ENCODE measurements at regions not wholly inside any gene's neighbourhood (a gene's known extent, or its start where the extent isn't known, plus 50 kb on each side); places are given as distances from the start of the nearest gene placed in this dataset.

DNA sequence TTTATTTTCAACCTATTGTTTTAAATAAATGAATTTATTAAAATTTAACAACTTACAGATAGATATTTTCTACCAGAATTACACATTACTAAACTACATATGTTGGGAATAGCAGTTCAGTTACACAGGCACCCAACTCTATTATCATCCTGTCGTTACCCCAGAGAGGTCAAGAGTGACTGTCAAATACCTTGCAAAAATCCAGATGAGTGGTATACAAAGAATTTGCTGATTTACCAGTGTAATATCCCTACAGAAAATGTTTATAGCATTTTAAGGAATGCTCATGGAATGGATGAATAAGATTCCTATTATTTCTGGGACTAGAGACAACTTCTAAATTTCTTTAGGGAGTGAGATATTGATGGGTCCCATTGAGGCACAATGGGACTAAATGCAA, 300.7 kb upstream of the RGS18 start:
- TF ChIP-seq, protein P1, sequence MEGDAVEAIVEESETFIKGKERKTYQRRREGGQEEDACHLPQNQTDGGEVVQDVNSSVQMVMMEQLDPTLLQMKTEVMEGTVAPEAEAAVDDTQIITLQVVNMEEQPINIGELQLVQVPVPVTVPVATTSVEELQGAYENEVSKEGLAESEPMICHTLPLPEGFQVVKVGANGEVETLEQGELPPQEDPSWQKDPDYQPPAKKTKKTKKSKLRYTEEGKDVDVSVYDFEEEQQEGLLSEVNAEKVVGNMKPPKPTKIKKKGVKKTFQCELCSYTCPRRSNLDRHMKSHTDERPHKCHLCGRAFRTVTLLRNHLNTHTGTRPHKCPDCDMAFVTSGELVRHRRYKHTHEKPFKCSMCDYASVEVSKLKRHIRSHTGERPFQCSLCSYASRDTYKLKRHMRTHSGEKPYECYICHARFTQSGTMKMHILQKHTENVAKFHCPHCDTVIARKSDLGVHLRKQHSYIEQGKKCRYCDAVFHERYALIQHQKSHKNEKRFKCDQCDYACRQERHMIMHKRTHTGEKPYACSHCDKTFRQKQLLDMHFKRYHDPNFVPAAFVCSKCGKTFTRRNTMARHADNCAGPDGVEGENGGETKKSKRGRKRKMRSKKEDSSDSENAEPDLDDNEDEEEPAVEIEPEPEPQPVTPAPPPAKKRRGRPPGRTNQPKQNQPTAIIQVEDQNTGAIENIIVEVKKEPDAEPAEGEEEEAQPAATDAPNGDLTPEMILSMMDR (conservative IDR thresholded peaks at IDR 0.05; ENCODE audit: low read length), result no peak
- no peak for TF ChIP-seq EZH2phosphoT487 (IDR thresholded peaks at IDR 0.05; ENCODE audit: borderline replicate concordance, low read depth, low read length)

Measured in OCI-LY7 (cell line).